SKM-1 (cell line): ENCODE measurements at regions not wholly inside any gene's neighbourhood (a gene's known extent, or its start where the extent isn't known, plus 50 kb on each side); places are given as distances from the start of the nearest gene placed in this dataset.
"Not testable (repeated sequence)": the region's sequence is repeated elsewhere in the genome, so short reads cannot be mapped to it uniquely, and the experiment has no call there.

Source experiments
- DNase-seq: peaks from one replicate; lab custom pipeline; 2025; ENCODE audit not compliant: unreplicated experiment; lab: John Stamatoyannopoulos, UW

- DNase-seq = no peak
Measured at GRCh38 chr11:96447208-96448110, 57.6 kb downstream of the JRKL start.

- DNase-seq = no peak
Measured at GRCh38 chr11:96448225-96448624, 58.4 kb downstream of the JRKL start.

- no peak for DNase-seq
Measured at GRCh38 chr11:96456111-96456510, 66.3 kb downstream of the JRKL start.

- DNase-seq = no peak
Measured at GRCh38 chr11:96459751-96460150, 69.9 kb downstream of the JRKL start.

- DNase-seq = no peak
Measured at GRCh38 chr11:96461871-96462270, 72.1 kb downstream of the JRKL start.

- peak; percentile 78 for DNase-seq
Measured at GRCh38 chr11:96464700-96465307, 75.0 kb downstream of the JRKL start.

GRCh38 chr11:96465512-96465911 lies 75.7 kb downstream of the JRKL start:
- DNase-seq = no peak

- no peak for DNase-seq
Measured at GRCh38 chr11:96466607-96467006, 76.8 kb downstream of the JRKL start.

- DNase-seq = no peak
Measured at GRCh38 chr11:96469776-96470175, 80.0 kb downstream of the JRKL start.

GRCh38 chr11:96470521-96470920 lies 80.7 kb downstream of the JRKL start:
- no peak for DNase-seq

- no peak for DNase-seq
Measured at GRCh38 chr11:96472085-96472484, 82.3 kb downstream of the JRKL start.

GRCh38 chr11:96474263-96474662 lies 84.5 kb downstream of the JRKL start:
- DNase-seq = no peak

GRCh38 chr11:96481204-96481603 lies 91.4 kb downstream of the JRKL start:
- DNase-seq = no peak

- DNase-seq = no peak
Measured at GRCh38 chr11:96481771-96482170, 92.0 kb downstream of the JRKL start.

GRCh38 chr11:96482193-96482592 lies 92.4 kb downstream of the JRKL start:
- DNase-seq = no peak

- DNase-seq = no peak
Measured at GRCh38 chr11:96483374-96483955, 93.7 kb downstream of the JRKL start.

GRCh38 chr11:96484361-96484760 lies 94.5 kb downstream of the JRKL start:
- no peak for DNase-seq

GRCh38 chr11:96486890-96487611 lies 97.2 kb downstream of the JRKL start:
- no peak for DNase-seq

- not testable (repeated sequence) for DNase-seq
Measured at GRCh38 chr11:96488911-96489310, 99.1 kb downstream of the JRKL start.

- DNase-seq = no peak
Measured at GRCh38 chr11:96500440-96500839, 110.6 kb downstream of the JRKL start.

- no peak for DNase-seq
Measured at GRCh38 chr11:96506041-96506440, 116.2 kb downstream of the JRKL start.
